WTC11 (cell line): ENCODE measurements at regions not wholly inside any gene's neighbourhood (a gene's known extent, or its start where the extent isn't known, plus 50 kb on each side); places are given as distances from the start of the nearest gene placed in this dataset.

Source experiments
- ATAC-seq: fragments of 200-7000 bp; cut with Tn5 transposase; 2 replicates; pipeline ENCODE4 v1.10.0; 2021; ENCODE audit warnings: mild to moderate bottlenecking, moderate library complexity
- CTCF ChIA-PET: fragments of 300-600 bp; sonication (Branson Sonifier 250); formaldehyde crosslinking; loops from one replicate; lab custom pipeline; 2021; ENCODE audit warnings: antibody characterized with exemption; lab: Charles Lee
- POLR2A ChIA-PET: fragments of 350-600 bp; sonication (Branson Sonifier 250); formaldehyde crosslinking; loops from one replicate; lab custom pipeline; 2021; ENCODE audit warnings: antibody characterized with exemption; lab: Charles Lee
- DNase-seq: peaks from one replicate; pipeline ENCODE4 v3.0.0; 2021; ENCODE audit warnings: low spot score
- H3K27ac Mint-ChIP-seq: 2 replicates; pipeline ENCODE4 v1.8.0; 2021; ENCODE audit warnings: mixed read lengths
- H3K27me3 Mint-ChIP-seq: 2 replicates; pipeline ENCODE4 v1.8.0; 2021; ENCODE audit warnings: low read depth, mild to moderate bottlenecking, moderate library complexity, mixed read lengths
- H3K36me3 Mint-ChIP-seq: 2 replicates; pipeline ENCODE4 v1.8.0; 2021; ENCODE audit warnings: mixed read lengths
- H3K4me1 Mint-ChIP-seq: 2 replicates; pipeline ENCODE4 v1.8.0; 2022; ENCODE audit warnings: mixed read lengths
- H3K4me3 Mint-ChIP-seq: 2 replicates; pipeline ENCODE4 v1.8.0; 2021; ENCODE audit warnings: mild to moderate bottlenecking, moderate library complexity, mixed read lengths
- H3K9me3 Mint-ChIP-seq: 2 replicates; pipeline ENCODE4 v1.8.0; 2021; ENCODE audit warnings: mixed read lengths
- ATF1 ChIP-seq: sonication (generic); formaldehyde crosslinking; IDR thresholded peaks from 2 replicates; pipeline ENCODE4 v1.8.1; 2023; ENCODE audit warnings: mild to moderate bottlenecking, moderate library complexity, missing genetic modification reagents
- ATF2 ChIP-seq: sonication (generic); formaldehyde crosslinking; IDR thresholded peaks from 2 replicates; pipeline ENCODE4 v1.8.1; 2022; ENCODE audit warnings: low read depth, missing genetic modification reagents, borderline replicate concordance
- ATF6 ChIP-seq: sonication (generic); formaldehyde crosslinking; IDR thresholded peaks from 2 replicates; pipeline ENCODE4 v1.8.1; 2023; ENCODE audit warnings: mild to moderate bottlenecking, missing genetic modification reagents
- CREB1 ChIP-seq: sonication (generic); formaldehyde crosslinking; IDR thresholded peaks from 2 replicates; pipeline ENCODE4 v1.8.0; 2023; ENCODE audit warnings: mild to moderate bottlenecking, missing genetic modification reagents
- CREM ChIP-seq: sonication (generic); formaldehyde crosslinking; IDR thresholded peaks from 2 replicates; pipeline ENCODE4 v1.8.1; 2022; ENCODE audit warnings: mild to moderate bottlenecking, missing genetic modification reagents, moderate library complexity
- E2F1 ChIP-seq: sonication (generic); formaldehyde crosslinking; IDR thresholded peaks from 2 replicates; pipeline ENCODE4 v1.8.0; 2022; ENCODE audit warnings: mild to moderate bottlenecking, missing genetic modification reagents
- FOXJ3 ChIP-seq: sonication (generic); formaldehyde crosslinking; IDR thresholded peaks from 2 replicates; pipeline ENCODE4 v1.9.0; 2021; ENCODE audit warnings: missing genetic modification reagents, mild to moderate bottlenecking, borderline replicate concordance
- FOXP1 ChIP-seq: sonication (generic); formaldehyde crosslinking; IDR thresholded peaks from 2 replicates; pipeline ENCODE4 v1.8.0; 2022; ENCODE audit warnings: missing genetic modification reagents, mild to moderate bottlenecking, moderate library complexity, borderline replicate concordance
- FOXP4 ChIP-seq: sonication (generic); formaldehyde crosslinking; IDR thresholded peaks from 2 replicates; pipeline ENCODE4 v1.8.0; 2022; ENCODE audit warnings: mild to moderate bottlenecking, missing genetic modification reagents
- GTF2I ChIP-seq: fragments of 250-450 bp; sonication (Bioruptor Pico); conservative IDR thresholded peaks from 2 replicates; pipeline ENCODE4 v1.4.0; 2021; ENCODE audit warnings: mild to moderate bottlenecking
- IRF1 ChIP-seq: sonication (generic); formaldehyde crosslinking; IDR thresholded peaks from 2 replicates; pipeline ENCODE4 v1.8.0; 2023; ENCODE audit warnings: missing genetic modification reagents
- JAZF1 ChIP-seq: fragments of 250-450 bp; sonication (Bioruptor Pico); IDR thresholded peaks from 2 replicates; pipeline ENCODE4 v1.9.0; 2021; ENCODE audit warnings: moderate library complexity, mild to moderate bottlenecking, inconsistent platforms
- MAX ChIP-seq: sonication (generic); formaldehyde crosslinking; IDR thresholded peaks from 2 replicates; pipeline ENCODE4 v1.8.0; 2022; ENCODE audit warnings: mild to moderate bottlenecking, missing genetic modification reagents
- NR2C2 ChIP-seq: sonication (generic); formaldehyde crosslinking; IDR thresholded peaks from 2 replicates; pipeline ENCODE4 v1.8.0; 2022; ENCODE audit warnings: mild to moderate bottlenecking, missing genetic modification reagents
- OVOL2 ChIP-seq: fragments of 250-450 bp; sonication (Bioruptor Pico); IDR thresholded peaks from 2 replicates; pipeline ENCODE4 v1.9.0; 2021; ENCODE audit warnings: mild to moderate bottlenecking, borderline replicate concordance
- TP53 ChIP-seq: sonication (generic); formaldehyde crosslinking; IDR thresholded peaks from 2 replicates; pipeline ENCODE4 v1.8.1; 2023; ENCODE audit warnings: mild to moderate bottlenecking, missing genetic modification reagents
- ZNF671 ChIP-seq: fragments of 250-450 bp; sonication (Bioruptor Pico); IDR thresholded peaks from 2 replicates; pipeline ENCODE4 v1.8.0; 2021; ENCODE audit warnings: mild to moderate bottlenecking
- ZSCAN18 ChIP-seq: fragments of 250-450 bp; sonication (Bioruptor Pico); IDR thresholded peaks from 2 replicates; pipeline ENCODE4 v2.1.2; 2022; ENCODE audit warnings: mild to moderate bottlenecking, moderate library complexity

- Mint-ChIP-seq H3K4me1 (no peaks in the 10 kb centered on the region), H3K27ac (no peak overlapping the region), H3K27me3 (no peaks in the 10 kb centered on the region), H3K36me3 (peaks cover 21% of the 10 kb centered on the region), H3K9me3 (peaks cover 33% of the 10 kb centered on the region), H3K4me3 (no peak overlapping the region)
- no peak for TF ChIP-seq MAX
- no peak for TF ChIP-seq E2F1 (CRISPR knock-in tag)
- no peak for TF ChIP-seq IRF1 (CRISPR knock-in tag)
- ATAC-seq = no peak
- CTCF ChIA-PET = no interaction called here
- POLR2A ChIA-PET = no interaction called here
- no peak for DNase-seq
Measured at GRCh38 chr7:24151944-24152343, 132.0 kb upstream of the NPY start.

- no peak overlapping the region for H3K27ac Mint-ChIP-seq
- DNase-seq = no peak
- H3K27me3 Mint-ChIP-seq = no peaks in the 10 kb centered on the region
- H3K4me1 Mint-ChIP-seq = no peaks in the 10 kb centered on the region
- TF ChIP-seq NR2C2 (CRISPR knock-in tag) = no peak
- no peak for TF ChIP-seq ZSCAN18 (CRISPR knock-in tag)
- no peak for TF ChIP-seq E2F1 (CRISPR knock-in tag)
- TF ChIP-seq, all 79 proteins: peak for 0
- Mint-ChIP-seq H3K9me3 (peaks cover 33% of the 10 kb centered on the region), H3K36me3 (peaks cover 21% of the 10 kb centered on the region), H3K4me3 (no peak overlapping the region)
- no peak for ATAC-seq
- ChIA-PET CTCF (no interaction called here), POLR2A (no interaction called here)
Measured at GRCh38 chr7:24152356-24152755, 131.6 kb upstream of the NPY start.

- ChIA-PET POLR2A (no interaction called here), CTCF (no interaction called here)
- DNase-seq = no peak
- H3K36me3 Mint-ChIP-seq = peaks cover 21% of the 10 kb centered on the region
- no peak overlapping the region for H3K27ac Mint-ChIP-seq
- TF ChIP-seq OVOL2 (CRISPR knock-in tag) = no peak
- no peak for TF ChIP-seq FOXP1
- no peak for TF ChIP-seq CREB1
- TF ChIP-seq FOXJ3 (CRISPR knock-in tag) = no peak
- no peak for TF ChIP-seq CREM (CRISPR knock-in tag)
- no peak for TF ChIP-seq TP53 (CRISPR knock-in tag)
- TF ChIP-seq ATF1 = no peak
- TF ChIP-seq GTF2I (CRISPR knock-in tag) = no peak
- no peak for TF ChIP-seq ATF6 (CRISPR knock-in tag)
- no peak for TF ChIP-seq FOXP4
- no peak for TF ChIP-seq ATF2 (CRISPR knock-in tag)
- TF ChIP-seq ZNF671 (CRISPR knock-in tag) = no peak
- no peak for TF ChIP-seq JAZF1 (CRISPR knock-in tag)
- peaks cover 33% of the 10 kb centered on the region for H3K9me3 Mint-ChIP-seq
- no peak overlapping the region for H3K4me3 Mint-ChIP-seq
- no peaks in the 10 kb centered on the region for H3K27me3 Mint-ChIP-seq
- H3K4me1 Mint-ChIP-seq = no peaks in the 10 kb centered on the region
- no peak for ATAC-seq
Measured at GRCh38 chr7:24152877-24153472, 131.0 kb upstream of the NPY start.
